CD14-positive monocyte (primary cell): ENCODE measurements at regions not wholly inside any gene's neighbourhood (a gene's known extent, or its start where the extent isn't known, plus 50 kb on each side); places are given as distances from the start of the nearest gene placed in this dataset.

ENCODE experiments used
- DNase-seq, 3 donors: peaks; one replicate each; pipeline ENCODE4 v3.0.0-alpha.2; 2011 to 2022
- H2AFZ ChIP-seq: 2 replicates; pipeline ENCODE4 v1.6.0; 2012; ENCODE audit warnings: mild to moderate bottlenecking, low read depth, low read length, inconsistent platforms; ENCODE audit not compliant: insufficient read depth, poor library complexity, severe bottlenecking
- H3K27ac ChIP-seq, 2 donors: 1 replicate in 1 of 2; 2 replicates in 1 of 2; pipeline ENCODE4 v1.5.1; 2012 to 2013; ENCODE audit warnings: low read length in 2 of 2, control low read depth in 1 of 2, inconsistent platforms in 1 of 2, low read depth in 1 of 2, mild to moderate bottlenecking in 1 of 2
- H3K27me3 ChIP-seq, 2 donors: one replicate each; pipeline versions ENCODE4 v1.6.0 to v1.6.1; 2011 to 2013; ENCODE audit warnings: low read length in 2 of 2; ENCODE audit not compliant: control insufficient read depth in 2 of 2, insufficient read depth in 2 of 2
- H3K36me3 ChIP-seq, 2 donors: replicated peaks in 1 of 2; 1 replicate in 1 of 2; 2 replicates in 1 of 2; pipeline versions ENCODE4 v1.5.1 to v1.6.1; 2012 to 2013; ENCODE audit warnings: low read length in 2 of 2, control low read depth in 1 of 2, inconsistent platforms in 1 of 2, mild to moderate bottlenecking in 1 of 2; ENCODE audit not compliant: insufficient read depth in 2 of 2, control insufficient read depth in 1 of 2
- H3K4me1 ChIP-seq, 2 donors: 1 replicate in 1 of 2; 2 replicates in 1 of 2; pipeline versions ENCODE4 v1.5.1 to v1.6.1; 2012 to 2013; ENCODE audit warnings: low read length in 2 of 2, control low read depth in 1 of 2, inconsistent platforms in 1 of 2, mild to moderate bottlenecking in 1 of 2, moderate library complexity in 1 of 2; ENCODE audit not compliant: insufficient read depth in 2 of 2, control insufficient read depth in 1 of 2
- H3K4me2 ChIP-seq: replicated peaks from 2 replicates; pipeline ENCODE3; 2012; ENCODE audit warnings: low read length, moderate library complexity, mild to moderate bottlenecking; ENCODE audit not compliant: poor library complexity, severe bottlenecking; ENCODE audit errors: extremely low read depth
- H3K4me3 ChIP-seq, 3 experiments: fragments of 200-600 bp in 1 of 3; sonication (generic) in 1 of 3; replicated peaks in 1 of 3; 1 replicate in 2 of 3; 2 replicates in 1 of 3; pipeline ENCODE4 v1.5.1; 2011 to 2013; ENCODE audit warnings: low read length in 3 of 3, mild to moderate bottlenecking in 3 of 3, control low read depth in 2 of 3, low read depth in 2 of 3, inconsistent platforms in 1 of 3, moderate library complexity in 1 of 3
- H3K79me2 ChIP-seq: 2 replicates; pipeline ENCODE4 v1.6.0; 2012; ENCODE audit warnings: mild to moderate bottlenecking, control low read depth, inconsistent platforms, low read length, moderate library complexity; ENCODE audit not compliant: insufficient read depth
- H3K9ac ChIP-seq: 2 replicates; pipeline ENCODE4 v1.6.0; 2017; ENCODE audit warnings: low read length, mild to moderate bottlenecking; ENCODE audit not compliant: insufficient read depth, poor library complexity, severe bottlenecking
- H3K9me3 ChIP-seq, 2 donors: replicated peaks in 1 of 2; 1 replicate in 1 of 2; 2 replicates in 1 of 2; pipeline versions ENCODE4 v1.5.1 to v1.6.1; 2012 to 2013; ENCODE audit warnings: low read length in 2 of 2, control low read depth in 1 of 2; ENCODE audit not compliant: control insufficient read depth in 1 of 2, insufficient read depth in 1 of 2
- H4K20me1 ChIP-seq: 2 replicates; pipeline ENCODE4 v1.6.0; 2012; ENCODE audit warnings: mild to moderate bottlenecking, low read length, control low read depth, moderate library complexity; ENCODE audit not compliant: insufficient read depth
- H3K27ac Mint-ChIP-seq, 7 donors: one replicate each; pipeline ENCODE4 v1.8.0; 2020; ENCODE audit warnings: mild to moderate bottlenecking in 7 of 7, mixed read lengths in 7 of 7, moderate library complexity in 6 of 7, inconsistent platforms in 2 of 7
- H3K27me3 Mint-ChIP-seq, 3 donors: one replicate each; pipeline ENCODE4 v1.8.0; 2021 to 2022; ENCODE audit warnings: low read depth in 3 of 3, mild to moderate bottlenecking in 3 of 3, mixed read lengths in 3 of 3, moderate library complexity in 3 of 3, inconsistent platforms in 1 of 3
- H3K36me3 Mint-ChIP-seq, 2 donors: one replicate each; pipeline ENCODE4 v1.8.0; 2020; ENCODE audit warnings: mixed read lengths in 2 of 2, inconsistent platforms in 1 of 2, mild to moderate bottlenecking in 1 of 2
- H3K4me1 Mint-ChIP-seq: one replicate; pipeline ENCODE4 v1.8.0; 2020; ENCODE audit warnings: mild to moderate bottlenecking, mixed read lengths
- H3K4me3 Mint-ChIP-seq, 2 donors: one replicate each; pipeline ENCODE4 v1.8.0; 2020; ENCODE audit warnings: mild to moderate bottlenecking in 2 of 2, mixed read lengths in 2 of 2, moderate library complexity in 1 of 2
- H3K9me3 Mint-ChIP-seq, 7 donors: one replicate each; pipeline ENCODE4 v1.8.0; 2020 to 2022; ENCODE audit warnings: mixed read lengths in 7 of 7, mild to moderate bottlenecking in 6 of 7, moderate library complexity in 6 of 7, inconsistent platforms in 2 of 7
- CTCF ChIP-seq: fragments of 200-600 bp; IDR thresholded peaks from one replicate; pipeline ENCODE4 v1.8.0; 2022; ENCODE audit warnings: antibody characterized with exemption, mild to moderate bottlenecking
- WGBS: methylation state at CpG from one replicate; pipeline ENCODE4 v1.1.5; 2013; ENCODE audit warnings: missing lambda C conversion rate; ENCODE audit not compliant: insufficient coverage; 5-methylcytosine and 5-hydroxymethylcytosine counted together
- intact Hi-C, 2 donors: fragments of 100-400 bp; cut with micrococcal nuclease; formaldehyde crosslinking; loops; one replicate each; pipeline versions ENCODE4 v1.15.0 to v1.15.1; 2023

- intact Hi-C loops = no loop called here
- H3K27me3 Mint-ChIP-seq = peaks cover 4 to 5% (median 5%) of the 10 kb centered on the region in 3 donors
- no peak for DNase-seq
- Histone ChIP-seq H3K79me2 (no peaks in the 10 kb centered on the region), H3K27ac (no peak overlapping the region), H3K4me2 (no peak overlapping the region), H3K9me3 (no peaks in the 10 kb centered on the region), H4K20me1 (no peaks in the 10 kb centered on the region), H3K36me3 (no peaks in the 10 kb centered on the region), H2AFZ (no peak overlapping the region), H3K4me1 (no peaks in the 10 kb centered on the region), H3K4me3 (no peak overlapping the region), H3K27me3 (no peaks in the 10 kb centered on the region), H3K9ac (no peak overlapping the region)
- H3K4me3 Mint-ChIP-seq = no peak overlapping the region
- peaks cover 0 to 11% (median 2%) of the 10 kb centered on the region in 7 donors for H3K9me3 Mint-ChIP-seq
- no peak overlapping the region for H3K27ac Mint-ChIP-seq
- no peak for TF ChIP-seq CTCF
- 0% methylated on average over 2 of the region's 4 CpGs for WGBS
- no peaks in the 10 kb centered on the region for H3K36me3 Mint-ChIP-seq
- H3K4me1 Mint-ChIP-seq = peaks cover 5% of the 10 kb centered on the region
Measured at GRCh38 chr5:14003936-14004335, 59.4 kb upstream of the DNAH5 start.

GRCh38 chr5:14003513-14003912, 59.0 kb upstream of the DNAH5 start:
- Mint-ChIP-seq H3K4me1 (peaks cover 5% of the 10 kb centered on the region), H3K4me3 (no peak overlapping the region), H3K27me3 (peaks cover 4 to 5% (median 5%) of the 10 kb centered on the region in 3 donors), H3K27ac (peak overlapping the region in 1 of 7 donors; percentile 66), H3K36me3 (no peaks in the 10 kb centered on the region), H3K9me3 (peaks cover 0 to 11% (median 2%) of the 10 kb centered on the region in 7 donors)
- Histone ChIP-seq H3K4me3 (no peak overlapping the region), H3K4me1 (no peaks in the 10 kb centered on the region), H4K20me1 (no peaks in the 10 kb centered on the region), H2AFZ (no peak overlapping the region), H3K9me3 (no peaks in the 10 kb centered on the region), H3K9ac (no peak overlapping the region), H3K27me3 (no peaks in the 10 kb centered on the region), H3K4me2 (no peak overlapping the region), H3K79me2 (no peaks in the 10 kb centered on the region), H3K27ac (no peak overlapping the region), H3K36me3 (no peaks in the 10 kb centered on the region)
- no peak for DNase-seq
- no peak for TF ChIP-seq CTCF
- intact Hi-C loops = no loop called here
- 94% methylated on average over 2 of the region's 2 CpGs for WGBS
